GM12891 (cell line): ENCODE measurements at regions not wholly inside any gene's neighbourhood (a gene's known extent, or its start where the extent isn't known, plus 50 kb on each side); places are given as distances from the start of the nearest gene placed in this dataset.

Experiments used
- DNase-seq: peaks from one replicate; pipeline ENCODE4 v3.0.0; 2011; ENCODE audit warnings: low spot score; ENCODE audit not compliant: insufficient read length
- FAIRE-seq: peaks from 2 replicates; lab custom pipeline; 2011; peaks lifted over from hg19 to GRCh38; lab: Jason Lieb, UNC
- PAX5 ChIP-seq: IDR thresholded peaks from 2 replicates; pipeline ENCODE4 v1.6.1; 2011; ENCODE audit warnings: low read length, moderate library complexity, mild to moderate bottlenecking; ENCODE audit not compliant: insufficient read depth, severe bottlenecking
- POLR2A ChIP-seq: IDR thresholded peaks from 2 replicates; pipeline ENCODE4 v1.6.1; 2011; ENCODE audit warnings: low read depth, low read length, control low read depth
- POLR2AphosphoS5 ChIP-seq: IDR thresholded peaks from 2 replicates; pipeline ENCODE4 v1.6.1; 2011; ENCODE audit warnings: low read depth, low read length, control low read depth
- POU2F2 ChIP-seq: IDR thresholded peaks from 2 replicates; pipeline ENCODE4 v1.6.1; 2011; ENCODE audit warnings: low read depth, mild to moderate bottlenecking, control low read depth, low read length, moderate library complexity
- SPI1 ChIP-seq: IDR thresholded peaks from 2 replicates; pipeline ENCODE4 v1.6.1; 2011; ENCODE audit warnings: low read depth, low read length, control low read depth
- TAF1 ChIP-seq: IDR thresholded peaks from 2 replicates; pipeline ENCODE4 v1.6.1; 2011; ENCODE audit warnings: low read depth, low read length, control low read depth

GRCh38 chr2:150224321-150224720 is 263.1 kb downstream of the RND3 start:
- TF ChIP-seq POU2F2: no peak
- no peak for TF ChIP-seq POLR2AphosphoS5
- no peak for TF ChIP-seq SPI1
- TF ChIP-seq POLR2A: no peak
- no peak for TF ChIP-seq PAX5
- no peak for TF ChIP-seq TAF1
- FAIRE-seq (no peak), DNase-seq (no peak)

DNA sequence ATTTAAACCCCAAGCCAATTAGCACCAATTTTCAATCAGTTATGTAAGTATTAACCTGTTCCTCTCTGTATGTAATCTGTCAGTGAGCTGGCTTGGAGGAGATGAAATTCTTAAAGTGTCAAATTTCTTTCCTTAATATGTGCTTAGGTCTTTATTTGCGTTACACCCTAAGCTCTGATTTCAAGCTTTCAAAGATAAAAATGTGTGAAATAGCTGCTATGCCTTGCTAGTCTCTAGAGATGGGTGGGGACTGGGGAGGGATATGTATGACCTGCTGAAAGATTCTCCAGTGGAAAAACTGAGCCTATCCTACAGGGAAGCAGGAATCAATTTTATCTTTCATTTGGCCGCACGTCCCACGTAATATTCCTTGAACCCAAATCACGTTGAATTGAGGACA is 264.5 kb downstream of the RND3 start:
- no peak for DNase-seq
- no peak for FAIRE-seq
- TF ChIP-seq POLR2AphosphoS5: no peak
- no peak for TF ChIP-seq TAF1
- TF ChIP-seq POLR2A: no peak
- TF ChIP-seq PAX5: no peak
- no peak for TF ChIP-seq POU2F2
- no peak for TF ChIP-seq SPI1

DNA sequence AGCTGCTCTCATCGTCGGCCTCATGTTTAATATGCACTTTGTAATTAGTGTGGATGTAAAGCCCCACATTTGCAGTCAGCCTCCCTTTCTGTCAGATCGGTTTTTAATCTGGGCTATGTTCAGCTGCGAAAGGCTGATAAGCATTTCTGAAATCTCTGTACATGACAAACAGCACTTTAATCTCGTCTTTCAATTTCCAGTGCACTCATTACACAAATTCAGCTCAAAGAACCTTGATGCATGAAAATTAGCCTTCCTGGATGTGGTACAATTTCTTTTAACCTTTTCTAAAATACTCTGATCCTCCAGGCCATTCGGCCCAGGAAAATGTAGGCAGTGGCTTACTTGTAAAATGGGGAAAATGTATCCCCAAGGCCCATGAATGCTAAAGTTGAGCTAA is 265.1 kb downstream of the RND3 start:
- DNase-seq: no peak
- no peak for TF ChIP-seq SPI1
- TF ChIP-seq POLR2AphosphoS5: no peak
- no peak for TF ChIP-seq POU2F2
- no peak for TF ChIP-seq TAF1
- no peak for TF ChIP-seq POLR2A
- no peak for TF ChIP-seq PAX5

GRCh38 chr2:150219861-150220260 is 267.6 kb downstream of the RND3 start:
- no peak for TF ChIP-seq TAF1
- FAIRE-seq: no peak

More for the DNA sequence above, 265.1 kb downstream of the RND3 start:
- FAIRE-seq: no peak

DNA sequence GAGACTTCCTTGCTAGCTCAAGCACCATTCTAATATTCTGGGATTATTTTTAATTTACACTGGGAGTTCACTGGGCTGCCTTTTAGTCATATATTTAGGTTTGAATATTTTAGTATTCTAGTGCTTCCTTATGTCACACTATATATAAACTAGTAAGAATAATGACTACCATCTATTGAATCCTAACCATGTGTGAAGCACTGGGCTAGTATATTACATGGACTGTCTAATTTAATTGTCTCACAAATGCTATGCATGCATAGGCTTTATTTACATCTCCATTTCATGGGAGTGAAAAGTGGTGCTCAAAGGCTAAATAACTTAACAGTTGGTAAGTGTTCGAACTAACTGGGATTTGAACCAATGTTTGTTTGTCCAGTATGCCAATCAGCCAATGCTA is 272.4 kb downstream of the RND3 start:
- FAIRE-seq (no peak), DNase-seq (no peak)
- TF ChIP-seq SPI1 (no peak), POU2F2 (no peak), PAX5 (no peak), POLR2AphosphoS5 (no peak), POLR2A (no peak), TAF1 (no peak)

More at GRCh38 chr2:150219861-150220260, 267.6 kb downstream of the RND3 start:
- no peak for DNase-seq

DNA sequence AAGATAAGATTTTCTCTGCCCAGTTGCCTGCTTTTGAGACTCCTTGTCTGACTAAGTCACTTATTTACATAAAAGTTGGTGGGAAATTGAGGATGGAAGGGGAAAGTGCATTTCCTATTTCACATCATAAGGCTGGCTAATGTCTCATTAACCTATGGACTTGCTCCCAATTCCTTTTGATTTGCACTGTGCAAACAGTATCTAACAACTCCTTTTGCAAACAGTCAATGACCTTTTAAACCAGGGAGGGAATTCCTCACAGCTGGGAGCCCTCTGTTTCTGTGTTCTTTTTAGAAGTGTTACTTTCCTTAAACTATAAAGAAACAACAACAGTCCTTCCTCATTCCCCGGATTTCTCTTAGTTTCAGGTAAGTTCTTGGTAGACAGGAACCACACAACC is 272.8 kb downstream of the RND3 start:
- FAIRE-seq: no peak
- no peak for DNase-seq

DNA sequence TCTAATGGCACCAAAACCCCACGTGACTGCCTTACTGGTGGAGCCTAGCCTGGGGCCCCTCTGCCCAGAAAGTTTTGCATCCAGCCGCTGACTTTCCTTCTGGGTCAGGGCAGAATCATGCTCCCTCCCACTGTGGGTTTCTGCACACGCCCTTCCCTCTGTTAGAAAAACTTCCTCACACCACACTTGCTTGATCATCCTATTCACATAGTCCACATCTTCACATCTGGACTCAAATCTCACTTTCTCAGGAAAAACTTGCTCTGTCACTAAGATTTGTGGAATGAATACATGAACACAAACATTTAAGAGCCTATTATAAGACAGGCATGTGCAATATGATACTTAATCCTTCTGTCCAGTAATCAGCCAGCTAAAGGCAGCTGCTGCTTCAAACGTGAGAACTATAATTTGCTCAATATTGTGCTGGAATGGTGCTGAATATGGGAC is 274.7 kb downstream of the RND3 start:
- no peak for DNase-seq
- TF ChIP-seq TAF1 (no peak), POLR2A (no peak), PAX5 (no peak)
- FAIRE-seq: no peak

More for the DNA sequence above, 272.8 kb downstream of the RND3 start:
- TF ChIP-seq PAX5: no peak
- no peak for TF ChIP-seq POLR2AphosphoS5
- TF ChIP-seq TAF1: no peak
- no peak for TF ChIP-seq POLR2A
- no peak for TF ChIP-seq POU2F2
- TF ChIP-seq SPI1: no peak

DNA sequence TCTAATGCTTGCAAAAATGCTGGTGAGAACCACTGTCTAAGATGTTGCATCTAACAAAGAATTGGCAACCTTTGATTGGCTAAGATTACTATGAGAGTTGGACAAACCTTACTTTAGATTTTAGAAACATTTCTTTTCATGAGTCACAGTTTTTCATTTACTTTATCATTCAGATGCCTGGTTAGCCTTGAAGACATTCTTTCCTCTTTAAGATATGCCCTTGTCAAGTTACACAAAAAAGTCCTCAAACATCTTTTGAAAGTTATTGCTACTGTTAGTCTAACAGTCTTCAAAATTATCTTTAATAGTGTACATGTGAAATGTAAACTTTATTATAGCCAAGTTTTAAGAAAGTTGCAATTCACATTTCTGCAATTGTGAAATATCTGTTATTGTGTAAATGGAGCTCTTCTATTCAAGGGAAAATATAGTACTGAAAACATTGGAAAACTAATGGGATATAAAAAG is 276.3 kb downstream of the RND3 start:
- TF ChIP-seq PAX5: no peak
- TF ChIP-seq POLR2A: no peak
- no peak for TF ChIP-seq TAF1
- no peak for TF ChIP-seq POLR2AphosphoS5
- no peak for TF ChIP-seq SPI1
- no peak for TF ChIP-seq POU2F2
- DNase-seq (no peak), FAIRE-seq (no peak)

DNA sequence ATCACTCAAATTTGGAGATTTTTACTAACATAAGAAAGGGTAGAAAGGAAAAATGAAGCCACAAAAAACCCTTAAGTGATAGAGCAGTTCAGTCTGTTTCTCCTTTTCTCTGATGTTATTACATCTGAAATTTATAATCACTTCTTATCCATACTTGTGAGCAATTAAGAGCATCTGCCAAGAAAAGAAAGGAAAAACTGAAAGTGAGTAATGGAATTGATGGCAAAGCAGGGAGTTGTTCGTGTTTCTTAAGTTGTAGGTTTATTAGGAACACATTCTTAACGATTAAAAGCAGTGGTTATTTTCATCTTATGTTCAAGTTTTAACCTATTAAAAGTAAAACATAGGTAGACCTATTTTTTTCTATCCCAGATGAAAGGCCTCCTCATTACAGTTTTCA is 277.7 kb downstream of the RND3 start:
- TF ChIP-seq POLR2AphosphoS5: no peak
- no peak for TF ChIP-seq SPI1
- TF ChIP-seq TAF1: no peak
- TF ChIP-seq PAX5: no peak
- no peak for TF ChIP-seq POLR2A
- TF ChIP-seq POU2F2: no peak
- DNase-seq (no peak), FAIRE-seq (no peak)

GRCh38 chr2:150208689-150209088 is 278.8 kb downstream of the RND3 start:
- DNase-seq (no peak), FAIRE-seq (no peak)
- TF ChIP-seq PAX5 (no peak), SPI1 (no peak), POU2F2 (no peak), POLR2A (no peak), TAF1 (no peak)

GRCh38 chr2:150207979-150208378 is 279.5 kb downstream of the RND3 start:
- TF ChIP-seq POLR2A (no peak), TAF1 (no peak), SPI1 (no peak), POU2F2 (no peak), POLR2AphosphoS5 (no peak), PAX5 (no peak)
- DNase-seq: no peak
- FAIRE-seq: no peak
